MCF 10A (cell line): ENCODE measurements at regions not wholly inside any gene's neighbourhood (a gene's known extent, or its start where the extent isn't known, plus 50 kb on each side); places are given as distances from the start of the nearest gene placed in this dataset.

Experiments
- BruUV-seq: library from RNA; stranded (reverse); fragments of 400-500 nt; replicated peaks from 2 replicates; lab custom pipeline; 2021; lab: Mats Ljungman, UMichigan
- CTCF ChIA-PET: fragments of 300-600 bp; sonication (Branson Sonifier 250); formaldehyde crosslinking; extraction: SDS; loops from one replicate; lab custom pipeline; 2021; ENCODE audit warnings: antibody characterized with exemption, inconsistent platforms; lab: Yijun Ruan, JAX
- POLR2A ChIA-PET: fragments of 300-600, 350-650 bp; sonication (Branson Sonifier 250); formaldehyde crosslinking; extraction: SDS; loops from one replicate; lab custom pipeline; 2020; ENCODE audit warnings: antibody characterized with exemption, inconsistent platforms; lab: Yijun Ruan, JAX
- DNase-seq: peaks from one replicate; pipeline ENCODE4 v3.0.0-alpha.2; 2018; ENCODE audit not compliant: unreplicated experiment
- H3K27ac Mint-ChIP-seq: one replicate; pipeline ENCODE4 v1.8.0; 2022; ENCODE audit warnings: mild to moderate bottlenecking, low read depth, mixed read lengths; ENCODE audit not compliant: unreplicated experiment
- H3K27me3 Mint-ChIP-seq: one replicate; pipeline ENCODE4 v1.8.0; 2022; ENCODE audit warnings: mixed read lengths; ENCODE audit not compliant: insufficient read depth, unreplicated experiment
- H3K36me3 Mint-ChIP-seq: one replicate; pipeline ENCODE4 v1.8.0; 2022; ENCODE audit warnings: mild to moderate bottlenecking, moderate library complexity, mixed read lengths; ENCODE audit not compliant: insufficient read depth, unreplicated experiment
- H3K4me1 Mint-ChIP-seq: one replicate; pipeline ENCODE4 v1.8.0; 2022; ENCODE audit warnings: mixed read lengths; ENCODE audit not compliant: insufficient read depth, unreplicated experiment
- H3K4me3 Mint-ChIP-seq: one replicate; pipeline ENCODE4 v1.8.0; 2022; ENCODE audit warnings: mild to moderate bottlenecking, moderate library complexity, mixed read lengths; ENCODE audit not compliant: unreplicated experiment
- H3K9me3 Mint-ChIP-seq: one replicate; pipeline ENCODE4 v1.8.0; 2022; ENCODE audit warnings: mixed read lengths; ENCODE audit not compliant: unreplicated experiment
- intact Hi-C: fragments of 100-400 bp; cut with micrococcal nuclease; formaldehyde crosslinking; loops from 2 replicates; pipeline ENCODE4 v1.14.1; 2022
- TF ChIP-seq, protein P1 (sequence below): fragments of 200-600 bp; IDR thresholded peaks from one replicate; pipeline ENCODE4 v1.8.0; 2022; ENCODE audit warnings: antibody characterized with exemption, mild to moderate bottlenecking; ENCODE audit not compliant: unreplicated experiment

- POLR2A ChIA-PET = interaction anchor here (0.5 kb wide), 1 partner anchor 253 kb away, joined by 3 read pairs; no protein-coding TSS in a partner anchor
- DNase-seq = no peak
- intact Hi-C loops = no loop called here
- CTCF ChIA-PET = no interaction called here
- no peak overlapping the region for H3K4me3 Mint-ChIP-seq
- H3K27ac Mint-ChIP-seq = no peak overlapping the region
- H3K27me3 Mint-ChIP-seq = peaks cover 33% of the 10 kb centered on the region
- TF ChIP-seq, protein P1, sequence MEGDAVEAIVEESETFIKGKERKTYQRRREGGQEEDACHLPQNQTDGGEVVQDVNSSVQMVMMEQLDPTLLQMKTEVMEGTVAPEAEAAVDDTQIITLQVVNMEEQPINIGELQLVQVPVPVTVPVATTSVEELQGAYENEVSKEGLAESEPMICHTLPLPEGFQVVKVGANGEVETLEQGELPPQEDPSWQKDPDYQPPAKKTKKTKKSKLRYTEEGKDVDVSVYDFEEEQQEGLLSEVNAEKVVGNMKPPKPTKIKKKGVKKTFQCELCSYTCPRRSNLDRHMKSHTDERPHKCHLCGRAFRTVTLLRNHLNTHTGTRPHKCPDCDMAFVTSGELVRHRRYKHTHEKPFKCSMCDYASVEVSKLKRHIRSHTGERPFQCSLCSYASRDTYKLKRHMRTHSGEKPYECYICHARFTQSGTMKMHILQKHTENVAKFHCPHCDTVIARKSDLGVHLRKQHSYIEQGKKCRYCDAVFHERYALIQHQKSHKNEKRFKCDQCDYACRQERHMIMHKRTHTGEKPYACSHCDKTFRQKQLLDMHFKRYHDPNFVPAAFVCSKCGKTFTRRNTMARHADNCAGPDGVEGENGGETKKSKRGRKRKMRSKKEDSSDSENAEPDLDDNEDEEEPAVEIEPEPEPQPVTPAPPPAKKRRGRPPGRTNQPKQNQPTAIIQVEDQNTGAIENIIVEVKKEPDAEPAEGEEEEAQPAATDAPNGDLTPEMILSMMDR = no peak
- no peaks in the 10 kb centered on the region for H3K9me3 Mint-ChIP-seq
- peaks cover 12% of the 10 kb centered on the region for H3K4me1 Mint-ChIP-seq
- no peaks in the 10 kb centered on the region for H3K36me3 Mint-ChIP-seq
- BruUV-seq = no TSS peak
These were observed 345.3 kb downstream of the MATN1 start for GRCh38 chr1:30378003-30378596.

DNA sequence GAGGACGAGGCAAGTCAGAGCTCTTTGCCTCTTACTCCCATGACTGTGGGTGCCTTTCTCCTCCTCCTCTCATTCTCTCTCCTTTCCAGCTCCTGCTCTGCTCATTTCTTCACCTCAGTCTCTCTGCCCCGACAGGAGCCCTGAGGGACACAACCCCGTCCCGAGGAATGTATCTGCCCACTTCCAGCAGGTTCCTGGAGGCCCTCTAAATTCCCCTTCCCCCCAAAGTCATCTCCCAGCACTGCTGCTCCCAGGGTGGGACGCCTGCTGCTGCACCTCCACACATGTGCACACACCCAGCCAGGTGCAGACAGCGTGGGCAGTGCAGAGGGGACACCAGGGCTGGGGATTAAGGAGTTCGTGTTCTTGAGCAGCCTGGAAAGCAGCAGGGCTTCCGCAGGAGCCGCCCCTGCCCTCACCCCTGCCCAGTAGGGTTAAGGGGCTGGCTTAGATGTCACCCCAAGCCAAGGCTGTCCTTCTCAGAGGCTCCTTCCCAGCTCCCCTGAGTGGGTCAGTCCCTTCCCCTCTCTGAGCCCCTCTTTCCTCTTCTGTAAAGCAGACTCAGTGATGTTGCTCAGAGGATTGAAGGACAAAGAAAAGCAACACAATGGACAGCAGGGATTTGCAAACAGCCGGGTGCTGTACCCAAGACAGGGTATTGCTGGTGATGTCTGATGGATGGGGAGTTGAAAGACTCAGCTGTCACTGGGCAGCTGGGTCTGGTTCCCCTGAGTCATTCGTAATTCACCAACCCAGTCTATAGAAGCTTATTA, 346.0 kb downstream of the MATN1 start:
- no peaks in the 10 kb centered on the region for H3K36me3 Mint-ChIP-seq
- no peak for DNase-seq
- H3K4me3 Mint-ChIP-seq = no peak overlapping the region
- ChIA-PET CTCF (no interaction called here), POLR2A (interaction anchor here (0.5 kb wide), 1 partner anchor 252 kb away, joined by 3 read pairs; no protein-coding TSS in a partner anchor)
- intact Hi-C loops = no loop called here
- TF ChIP-seq, protein P1 = no peak
- H3K9me3 Mint-ChIP-seq = no peaks in the 10 kb centered on the region
- H3K27me3 Mint-ChIP-seq = peaks cover 26% of the 10 kb centered on the region
- no peak overlapping the region for H3K27ac Mint-ChIP-seq
- BruUV-seq = no TSS peak
- peaks cover 12% of the 10 kb centered on the region for H3K4me1 Mint-ChIP-seq

GRCh38 chr1:30376054-30376697, 347.2 kb downstream of the MATN1 start:
- DNase-seq = no peak
- peaks cover 24% of the 10 kb centered on the region for H3K27me3 Mint-ChIP-seq
- H3K4me1 Mint-ChIP-seq = peaks cover 12% of the 10 kb centered on the region
- POLR2A ChIA-PET = no interaction called here
- CTCF ChIA-PET = no interaction called here
- H3K9me3 Mint-ChIP-seq = no peaks in the 10 kb centered on the region
- TF ChIP-seq, protein P1 = no peak
- no peak overlapping the region for H3K4me3 Mint-ChIP-seq
- intact Hi-C loops = no loop called here
- no peaks in the 10 kb centered on the region for H3K36me3 Mint-ChIP-seq
- H3K27ac Mint-ChIP-seq = no peak overlapping the region
- no TSS peak for BruUV-seq

- Mint-ChIP-seq H3K4me3 (no peak overlapping the region), H3K4me1 (peaks cover 8% of the 10 kb centered on the region), H3K27ac (no peak overlapping the region), H3K36me3 (no peaks in the 10 kb centered on the region), H3K27me3 (peaks cover 24% of the 10 kb centered on the region), H3K9me3 (no peaks in the 10 kb centered on the region)
- ChIA-PET CTCF (no interaction called here), POLR2A (no interaction called here)
- BruUV-seq = no TSS peak
- TF ChIP-seq, protein P1 = no peak
- intact Hi-C loops = no loop called here
- no peak for DNase-seq
These were observed 348.2 kb downstream of the MATN1 start for GRCh38 chr1:30375156-30375555.
